ENCODE measurements at regions not wholly inside any gene's neighbourhood (a gene's known extent, or its start where the extent isn't known, plus 50 kb on each side); places are given as distances from the start of the nearest gene placed in this dataset.

- no peak for TF ChIP-seq POLR2AphosphoS5 (IDR thresholded peaks at IDR 0.05; ENCODE audit: low read depth)
- TF ChIP-seq CREB1 (CRISPR knock-in tag; IDR thresholded peaks at IDR 0.05; ENCODE audit: low read depth) = no peak
- TF ChIP-seq ZNF114 (CRISPR knock-in tag; IDR thresholded peaks at IDR 0.05) = no peak
- TF ChIP-seq, protein P1, sequence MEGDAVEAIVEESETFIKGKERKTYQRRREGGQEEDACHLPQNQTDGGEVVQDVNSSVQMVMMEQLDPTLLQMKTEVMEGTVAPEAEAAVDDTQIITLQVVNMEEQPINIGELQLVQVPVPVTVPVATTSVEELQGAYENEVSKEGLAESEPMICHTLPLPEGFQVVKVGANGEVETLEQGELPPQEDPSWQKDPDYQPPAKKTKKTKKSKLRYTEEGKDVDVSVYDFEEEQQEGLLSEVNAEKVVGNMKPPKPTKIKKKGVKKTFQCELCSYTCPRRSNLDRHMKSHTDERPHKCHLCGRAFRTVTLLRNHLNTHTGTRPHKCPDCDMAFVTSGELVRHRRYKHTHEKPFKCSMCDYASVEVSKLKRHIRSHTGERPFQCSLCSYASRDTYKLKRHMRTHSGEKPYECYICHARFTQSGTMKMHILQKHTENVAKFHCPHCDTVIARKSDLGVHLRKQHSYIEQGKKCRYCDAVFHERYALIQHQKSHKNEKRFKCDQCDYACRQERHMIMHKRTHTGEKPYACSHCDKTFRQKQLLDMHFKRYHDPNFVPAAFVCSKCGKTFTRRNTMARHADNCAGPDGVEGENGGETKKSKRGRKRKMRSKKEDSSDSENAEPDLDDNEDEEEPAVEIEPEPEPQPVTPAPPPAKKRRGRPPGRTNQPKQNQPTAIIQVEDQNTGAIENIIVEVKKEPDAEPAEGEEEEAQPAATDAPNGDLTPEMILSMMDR (conservative IDR thresholded peaks at IDR 0.05; ENCODE audit: low read depth in 2 of 2) = no peak
- no peak for TF ChIP-seq JUNB (IDR thresholded peaks at IDR 0.05; ENCODE audit: unreplicated experiment)
- TF ChIP-seq, protein P2, sequence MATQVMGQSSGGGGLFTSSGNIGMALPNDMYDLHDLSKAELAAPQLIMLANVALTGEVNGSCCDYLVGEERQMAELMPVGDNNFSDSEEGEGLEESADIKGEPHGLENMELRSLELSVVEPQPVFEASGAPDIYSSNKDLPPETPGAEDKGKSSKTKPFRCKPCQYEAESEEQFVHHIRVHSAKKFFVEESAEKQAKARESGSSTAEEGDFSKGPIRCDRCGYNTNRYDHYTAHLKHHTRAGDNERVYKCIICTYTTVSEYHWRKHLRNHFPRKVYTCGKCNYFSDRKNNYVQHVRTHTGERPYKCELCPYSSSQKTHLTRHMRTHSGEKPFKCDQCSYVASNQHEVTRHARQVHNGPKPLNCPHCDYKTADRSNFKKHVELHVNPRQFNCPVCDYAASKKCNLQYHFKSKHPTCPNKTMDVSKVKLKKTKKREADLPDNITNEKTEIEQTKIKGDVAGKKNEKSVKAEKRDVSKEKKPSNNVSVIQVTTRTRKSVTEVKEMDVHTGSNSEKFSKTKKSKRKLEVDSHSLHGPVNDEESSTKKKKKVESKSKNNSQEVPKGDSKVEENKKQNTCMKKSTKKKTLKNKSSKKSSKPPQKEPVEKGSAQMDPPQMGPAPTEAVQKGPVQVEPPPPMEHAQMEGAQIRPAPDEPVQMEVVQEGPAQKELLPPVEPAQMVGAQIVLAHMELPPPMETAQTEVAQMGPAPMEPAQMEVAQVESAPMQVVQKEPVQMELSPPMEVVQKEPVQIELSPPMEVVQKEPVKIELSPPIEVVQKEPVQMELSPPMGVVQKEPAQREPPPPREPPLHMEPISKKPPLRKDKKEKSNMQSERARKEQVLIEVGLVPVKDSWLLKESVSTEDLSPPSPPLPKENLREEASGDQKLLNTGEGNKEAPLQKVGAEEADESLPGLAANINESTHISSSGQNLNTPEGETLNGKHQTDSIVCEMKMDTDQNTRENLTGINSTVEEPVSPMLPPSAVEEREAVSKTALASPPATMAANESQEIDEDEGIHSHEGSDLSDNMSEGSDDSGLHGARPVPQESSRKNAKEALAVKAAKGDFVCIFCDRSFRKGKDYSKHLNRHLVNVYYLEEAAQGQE (IDR thresholded peaks at IDR 0.05; ENCODE audit: unreplicated experiment) = no peak
- no peak for TF ChIP-seq STAT1 (IDR thresholded peaks at IDR 0.05; ENCODE audit: unreplicated experiment)
Observed at GRCh38 chr4:10315638-10316037, 141.6 kb downstream of the ZNF518B start (continued).

GRCh38 chr4:10312568-10312967 lies 144.7 kb downstream of the ZNF518B start:
- H3K36me3 Mint-ChIP-seq (ENCODE audit: low read depth) = no peaks in the 10 kb centered on the region
- Histone ChIP-seq H4K20me1 (replicated peaks; ENCODE audit: insufficient read depth) (no peaks in the 10 kb centered on the region), H3K4me3 (no peak overlapping the region), H3K4me1 (ENCODE audit: insufficient read depth) (no peaks in the 10 kb centered on the region), H3K36me3 (ENCODE audit: insufficient read depth) (no peaks in the 10 kb centered on the region), H3F3A (replicated peaks; ENCODE audit: low read depth) (no peaks in the 10 kb centered on the region), H3K27me3 (ENCODE audit: insufficient read depth) (no peaks in the 10 kb centered on the region), H3K79me2 (replicated peaks; ENCODE audit: insufficient read depth) (no peaks in the 10 kb centered on the region), H3K4me2 (no peak overlapping the region), H3K27ac (ENCODE audit: low read depth) (no peak overlapping the region), H2AFZ (no peak overlapping the region), H3K9me2 (ENCODE audit: insufficient read depth) (peaks cover 39% of the 10 kb centered on the region)
- H3K4me3 Mint-ChIP-seq = no peak overlapping the region
- no peaks in the 10 kb centered on the region for H3K9me3 Mint-ChIP-seq
- H3K27me3 Mint-ChIP-seq (ENCODE audit: insufficient read depth, low read depth, poor library complexity) = peaks cover 1% of the 10 kb centered on the region
- DNase-seq (ENCODE audit: low spot score) (no peak), ATAC-seq (no peak)
- no peak overlapping the region for H3K27ac Mint-ChIP-seq
- no peaks in the 10 kb centered on the region for H3K4me1 Mint-ChIP-seq
- TF ChIP-seq EZH2phosphoT487 (IDR thresholded peaks at IDR 0.05; ENCODE audit: unreplicated experiment) = no peak
- TF ChIP-seq, protein P1 (conservative IDR thresholded peaks at IDR 0.05; ENCODE audit: low read depth in 2 of 2) = no peak
- no peak for TF ChIP-seq ZNF114 (CRISPR knock-in tag; IDR thresholded peaks at IDR 0.05)
- TF ChIP-seq CREB1 (CRISPR knock-in tag; IDR thresholded peaks at IDR 0.05; ENCODE audit: low read depth) = no peak
- TF ChIP-seq, protein P3, sequence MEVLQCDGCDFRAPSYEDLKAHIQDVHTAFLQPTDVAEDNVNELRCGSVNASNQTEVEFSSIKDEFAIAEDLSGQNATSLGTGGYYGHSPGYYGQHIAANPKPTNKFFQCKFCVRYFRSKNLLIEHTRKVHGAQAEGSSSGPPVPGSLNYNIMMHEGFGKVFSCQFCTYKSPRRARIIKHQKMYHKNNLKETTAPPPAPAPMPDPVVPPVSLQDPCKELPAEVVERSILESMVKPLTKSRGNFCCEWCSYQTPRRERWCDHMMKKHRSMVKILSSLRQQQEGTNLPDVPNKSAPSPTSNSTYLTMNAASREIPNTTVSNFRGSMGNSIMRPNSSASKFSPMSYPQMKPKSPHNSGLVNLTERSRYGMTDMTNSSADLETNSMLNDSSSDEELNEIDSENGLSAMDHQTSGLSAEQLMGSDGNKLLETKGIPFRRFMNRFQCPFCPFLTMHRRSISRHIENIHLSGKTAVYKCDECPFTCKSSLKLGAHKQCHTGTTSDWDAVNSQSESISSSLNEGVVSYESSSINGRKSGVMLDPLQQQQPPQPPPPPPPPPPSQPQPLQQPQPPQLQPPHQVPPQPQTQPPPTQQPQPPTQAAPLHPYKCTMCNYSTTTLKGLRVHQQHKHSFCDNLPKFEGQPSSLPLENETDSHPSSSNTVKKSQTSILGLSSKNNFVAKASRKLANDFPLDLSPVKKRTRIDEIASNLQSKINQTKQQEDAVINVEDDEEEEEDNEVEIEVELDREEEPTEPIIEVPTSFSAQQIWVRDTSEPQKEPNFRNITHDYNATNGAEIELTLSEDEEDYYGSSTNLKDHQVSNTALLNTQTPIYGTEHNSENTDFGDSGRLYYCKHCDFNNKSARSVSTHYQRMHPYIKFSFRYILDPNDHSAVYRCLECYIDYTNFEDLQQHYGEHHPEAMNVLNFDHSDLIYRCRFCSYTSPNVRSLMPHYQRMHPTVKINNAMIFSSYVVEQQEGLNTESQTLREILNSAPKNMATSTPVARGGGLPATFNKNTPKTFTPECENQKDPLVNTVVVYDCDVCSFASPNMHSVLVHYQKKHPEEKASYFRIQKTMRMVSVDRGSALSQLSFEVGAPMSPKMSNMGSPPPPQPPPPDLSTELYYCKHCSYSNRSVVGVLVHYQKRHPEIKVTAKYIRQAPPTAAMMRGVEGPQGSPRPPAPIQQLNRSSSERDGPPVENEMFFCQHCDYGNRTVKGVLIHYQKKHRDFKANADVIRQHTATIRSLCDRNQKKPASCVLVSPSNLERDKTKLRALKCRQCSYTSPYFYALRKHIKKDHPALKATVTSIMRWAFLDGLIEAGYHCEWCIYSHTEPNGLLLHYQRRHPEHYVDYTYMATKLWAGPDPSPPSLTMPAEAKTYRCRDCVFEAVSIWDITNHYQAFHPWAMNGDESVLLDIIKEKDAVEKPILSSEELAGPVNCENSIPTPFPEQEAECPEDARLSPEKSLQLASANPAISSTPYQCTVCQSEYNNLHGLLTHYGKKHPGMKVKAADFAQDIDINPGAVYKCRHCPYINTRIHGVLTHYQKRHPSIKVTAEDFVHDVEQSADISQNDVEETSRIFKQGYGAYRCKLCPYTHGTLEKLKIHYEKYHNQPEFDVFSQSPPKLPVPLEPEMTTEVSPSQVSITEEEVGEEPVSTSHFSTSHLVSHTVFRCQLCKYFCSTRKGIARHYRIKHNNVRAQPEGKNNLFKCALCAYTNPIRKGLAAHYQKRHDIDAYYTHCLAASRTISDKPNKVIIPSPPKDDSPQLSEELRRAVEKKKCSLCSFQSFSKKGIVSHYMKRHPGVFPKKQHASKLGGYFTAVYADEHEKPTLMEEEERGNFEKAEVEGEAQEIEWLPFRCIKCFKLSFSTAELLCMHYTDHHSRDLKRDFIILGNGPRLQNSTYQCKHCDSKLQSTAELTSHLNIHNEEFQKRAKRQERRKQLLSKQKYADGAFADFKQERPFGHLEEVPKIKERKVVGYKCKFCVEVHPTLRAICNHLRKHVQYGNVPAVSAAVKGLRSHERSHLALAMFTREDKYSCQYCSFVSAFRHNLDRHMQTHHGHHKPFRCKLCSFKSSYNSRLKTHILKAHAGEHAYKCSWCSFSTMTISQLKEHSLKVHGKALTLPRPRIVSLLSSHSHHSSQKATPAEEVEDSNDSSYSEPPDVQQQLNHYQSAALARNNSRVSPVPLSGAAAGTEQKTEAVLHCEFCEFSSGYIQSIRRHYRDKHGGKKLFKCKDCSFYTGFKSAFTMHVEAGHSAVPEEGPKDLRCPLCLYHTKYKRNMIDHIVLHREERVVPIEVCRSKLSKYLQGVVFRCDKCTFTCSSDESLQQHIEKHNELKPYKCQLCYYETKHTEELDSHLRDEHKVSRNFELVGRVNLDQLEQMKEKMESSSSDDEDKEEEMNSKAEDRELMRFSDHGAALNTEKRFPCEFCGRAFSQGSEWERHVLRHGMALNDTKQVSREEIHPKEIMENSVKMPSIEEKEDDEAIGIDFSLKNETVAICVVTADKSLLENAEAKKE (CRISPR knock-in tag; IDR thresholded peaks at IDR 0.05) = no peak
- no peak for TF ChIP-seq STAT1 (IDR thresholded peaks at IDR 0.05; ENCODE audit: unreplicated experiment)
- no peak for TF ChIP-seq ZNF331 (CRISPR knock-in tag; IDR thresholded peaks at IDR 0.05; ENCODE audit: low read depth)

Data from GM23338 (cell line).